Activated effector memory CD4-positive, alpha-beta T cell treated with Interleukin-2 at 50 U/mL for 16 hours (primary cell): ENCODE measurements at regions not wholly inside any gene's neighbourhood (a gene's known extent, or its start where the extent isn't known, plus 50 kb on each side); places are given as distances from the start of the nearest gene placed in this dataset.

Experiments used
- DNase-seq: peaks from one replicate; pipeline ENCODE4 v3.0.0-alpha.2; 2020

DNA sequence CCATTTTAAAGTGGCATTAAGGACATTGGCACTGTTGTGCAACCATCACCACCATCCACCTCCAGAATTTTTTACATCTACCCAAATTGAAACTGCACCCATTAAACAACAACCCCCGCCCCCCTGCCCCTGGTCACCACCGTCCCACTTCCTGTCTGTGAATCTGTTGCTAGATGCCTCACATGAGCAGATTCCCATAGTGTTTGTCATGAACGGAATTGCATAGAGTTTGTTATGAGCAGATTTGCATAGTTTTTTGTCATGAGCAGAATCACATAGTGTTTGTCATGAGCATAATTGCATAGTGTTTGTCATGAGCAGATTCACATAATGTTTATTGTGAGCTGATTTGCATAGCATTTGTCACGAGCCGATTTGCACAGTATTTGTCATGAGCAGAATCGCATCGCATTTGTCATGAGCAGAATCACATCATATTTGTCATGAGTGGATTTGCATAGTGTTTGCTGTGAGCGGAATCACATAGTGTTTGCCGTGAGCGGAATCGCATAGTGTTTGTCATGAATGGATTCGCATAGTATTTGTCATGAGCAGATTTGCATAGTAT lies 54.0 kb upstream of the GTF3A start:
- DNase-seq = no peak

DNA sequence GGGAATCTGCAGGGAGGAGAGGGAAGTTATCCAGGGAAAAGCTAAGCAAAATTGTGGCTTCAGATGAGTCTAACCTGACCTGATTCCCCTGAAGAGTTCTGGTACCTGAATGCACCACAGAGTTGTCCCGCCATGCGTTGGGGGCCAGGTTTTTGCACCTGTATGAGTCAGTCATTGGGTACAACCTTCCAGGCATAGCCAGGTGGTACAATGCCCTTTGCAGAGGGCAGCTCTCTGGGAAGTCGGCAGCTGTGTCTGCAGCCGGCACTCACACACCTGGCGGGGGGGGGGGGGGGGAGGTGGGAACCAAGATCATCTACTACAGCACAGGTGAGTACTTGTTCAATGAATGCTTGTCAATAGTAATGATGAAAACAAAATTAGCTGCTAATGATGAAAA lies 52.5 kb upstream of the GTF3A start:
- no peak for DNase-seq

DNA sequence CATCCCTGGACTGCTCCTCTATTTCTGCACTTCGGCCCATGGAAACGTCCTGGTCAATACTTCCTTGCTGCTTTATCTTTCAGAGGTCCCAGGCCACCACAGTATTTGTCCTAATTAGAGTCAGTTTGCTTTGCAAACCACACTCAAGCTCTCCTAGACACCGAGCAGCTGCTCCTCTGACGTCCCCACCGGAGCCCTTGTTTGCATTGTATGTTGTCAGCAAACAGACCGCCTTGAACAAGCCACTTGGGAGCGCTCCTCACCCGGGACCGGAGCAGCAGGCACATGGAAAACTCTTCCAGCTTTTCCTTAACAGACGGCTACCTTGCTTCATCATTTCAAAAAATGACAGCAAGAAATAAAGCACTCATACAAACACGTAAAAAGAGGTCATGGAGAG lies 51.5 kb upstream of the GTF3A start:
- no peak for DNase-seq

DNA sequence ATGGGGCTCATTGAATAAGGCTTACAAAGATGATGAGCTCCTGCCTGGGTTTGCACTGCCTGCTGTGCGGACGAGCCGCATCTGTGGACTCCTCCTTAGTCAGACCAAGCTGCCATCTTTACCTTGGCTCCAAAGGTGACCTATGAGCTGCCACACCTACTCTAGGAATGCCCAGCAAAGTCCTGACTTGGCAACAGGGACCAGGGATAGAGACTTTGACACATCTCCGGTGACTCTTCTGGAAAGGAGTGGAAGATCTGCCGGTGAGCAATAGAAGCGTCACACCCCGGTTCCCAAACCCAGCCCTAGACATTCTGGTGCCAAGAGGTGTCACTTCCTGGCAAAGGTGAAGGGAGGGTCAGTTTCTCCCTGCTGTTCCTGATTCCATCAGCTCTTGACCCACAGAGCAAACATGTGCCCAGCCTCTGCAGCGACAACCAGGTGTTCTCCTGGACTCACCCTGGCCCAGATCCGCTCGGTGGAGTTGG lies 50.2 kb upstream of the GTF3A start:
- no peak for DNase-seq
